Ishikawa (cell line): ENCODE measurements at regions not wholly inside any gene's neighbourhood (a gene's known extent, or its start where the extent isn't known, plus 50 kb on each side); places are given as distances from the start of the nearest gene placed in this dataset.

Source experiments
- CEBPB ChIP-seq: IDR thresholded peaks from 2 replicates; pipeline ENCODE4 v1.6.1; 2012
- CREB1 ChIP-seq: IDR thresholded peaks from 2 replicates; pipeline ENCODE4 v1.6.1; 2012; ENCODE audit warnings: low read depth
- EGR1 ChIP-seq: IDR thresholded peaks from 2 replicates; pipeline ENCODE4 v1.6.1; 2012
- EP300 ChIP-seq: IDR thresholded peaks from 2 replicates; pipeline ENCODE4 v1.6.1; 2012; ENCODE audit warnings: borderline replicate concordance
- FOXM1 ChIP-seq: IDR thresholded peaks from 2 replicates; pipeline ENCODE4 v1.6.1; 2012; ENCODE audit warnings: low read depth, borderline replicate concordance
- MAX ChIP-seq: IDR thresholded peaks from 2 replicates; pipeline ENCODE4 v1.6.1; 2012
- NFIC ChIP-seq: IDR thresholded peaks from 2 replicates; pipeline ENCODE4 v1.6.1; 2012
- RAD21 ChIP-seq: IDR thresholded peaks from 2 replicates; pipeline ENCODE4 v1.6.1; 2012; ENCODE audit warnings: low read depth
- REST ChIP-seq: IDR thresholded peaks from 2 replicates; pipeline ENCODE4 v1.6.1; 2012; ENCODE audit warnings: low read depth, mild to moderate bottlenecking
- TAF1 ChIP-seq: IDR thresholded peaks from 2 replicates; pipeline ENCODE4 v1.6.1; 2012; ENCODE audit warnings: low read depth, mild to moderate bottlenecking
- TCF12 ChIP-seq: IDR thresholded peaks from 2 replicates; pipeline ENCODE4 v1.6.1; 2012; ENCODE audit warnings: low read depth
- TEAD4 ChIP-seq: IDR thresholded peaks from 2 replicates; pipeline ENCODE4 v1.6.1; 2012
- YY1 ChIP-seq: IDR thresholded peaks from 2 replicates; pipeline ENCODE4 v1.6.1; 2012; ENCODE audit warnings: low read depth
- ZBTB7A ChIP-seq: IDR thresholded peaks from 2 replicates; pipeline ENCODE4 v1.6.1; 2012; ENCODE audit warnings: low read depth
- TF ChIP-seq, protein P1 (sequence below): IDR thresholded peaks from 2 replicates; pipeline ENCODE4 v1.6.1; 2012

GRCh38 chr5:164772122-164772521 lies 1266.7 kb downstream of the MAT2B start:
- TF ChIP-seq YY1 (no peak), FOXM1 (no peak), EP300 (no peak), EGR1 (no peak)
- TF ChIP-seq, protein P1, sequence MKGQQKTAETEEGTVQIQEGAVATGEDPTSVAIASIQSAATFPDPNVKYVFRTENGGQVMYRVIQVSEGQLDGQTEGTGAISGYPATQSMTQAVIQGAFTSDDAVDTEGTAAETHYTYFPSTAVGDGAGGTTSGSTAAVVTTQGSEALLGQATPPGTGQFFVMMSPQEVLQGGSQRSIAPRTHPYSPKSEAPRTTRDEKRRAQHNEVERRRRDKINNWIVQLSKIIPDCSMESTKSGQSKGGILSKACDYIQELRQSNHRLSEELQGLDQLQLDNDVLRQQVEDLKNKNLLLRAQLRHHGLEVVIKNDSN = no peak

DNA sequence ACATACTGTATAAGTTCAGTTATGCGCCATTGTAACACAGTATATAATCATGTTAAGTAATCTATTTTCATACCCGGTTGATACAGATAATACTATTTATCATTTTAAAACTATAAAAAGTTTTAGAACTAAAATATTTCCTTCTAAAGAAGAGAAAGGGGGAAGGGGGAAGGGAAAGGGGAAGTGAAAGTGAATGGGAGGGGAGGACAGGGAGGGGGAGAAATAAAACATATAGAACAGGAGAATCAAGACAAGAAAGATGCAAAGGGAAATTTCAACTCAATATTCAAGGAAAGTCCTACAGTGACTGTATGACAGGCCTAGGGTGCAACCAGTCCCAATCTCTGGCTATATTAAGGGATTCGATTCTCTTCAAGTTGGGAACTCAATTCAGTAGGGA lies 1278.8 kb downstream of the MAT2B start:
- TF ChIP-seq YY1 = no peak
- no peak for TF ChIP-seq FOXM1
- no peak for TF ChIP-seq ZBTB7A
- TF ChIP-seq REST = no peak
- TF ChIP-seq CEBPB = no peak
- TF ChIP-seq TEAD4 = no peak

DNA sequence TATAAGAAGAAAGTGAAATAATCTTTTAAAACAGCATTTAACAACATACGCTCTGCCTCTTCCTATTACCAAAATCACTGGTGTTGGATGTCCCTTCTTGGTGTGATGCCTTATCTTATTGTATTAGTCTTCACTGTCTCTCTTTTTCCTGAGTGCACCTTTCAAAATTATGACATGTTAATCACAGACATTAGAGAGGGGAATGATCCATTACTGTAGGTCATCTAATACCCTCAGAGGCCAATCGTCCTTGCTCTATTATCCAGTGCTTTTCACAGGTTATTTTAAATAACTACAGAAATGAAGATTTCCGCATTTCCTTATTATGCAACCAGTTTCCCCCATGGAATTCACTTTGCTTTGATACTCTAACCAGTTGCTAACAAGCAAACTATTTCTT lies 1292.7 kb downstream of the MAT2B start:
- no peak for TF ChIP-seq NFIC
- TF ChIP-seq ZBTB7A = no peak
- TF ChIP-seq TAF1 = no peak
- TF ChIP-seq FOXM1 = no peak
- TF ChIP-seq REST = no peak
- no peak for TF ChIP-seq TCF12
- no peak for TF ChIP-seq CEBPB
- TF ChIP-seq EP300 = no peak
- TF ChIP-seq, protein P1 = no peak
- no peak for TF ChIP-seq YY1
- no peak for TF ChIP-seq TEAD4
- TF ChIP-seq EGR1 = no peak

GRCh38 chr5:164799391-164799790 lies 1294.0 kb downstream of the MAT2B start:
- TF ChIP-seq TAF1 = no peak

GRCh38 chr5:164801910-164802309 lies 1296.5 kb downstream of the MAT2B start:
- TF ChIP-seq, protein P1 = no peak
- no peak for TF ChIP-seq TEAD4
- no peak for TF ChIP-seq EGR1
- TF ChIP-seq TAF1 = no peak
- no peak for TF ChIP-seq NFIC
- no peak for TF ChIP-seq MAX
- TF ChIP-seq CEBPB = no peak
- no peak for TF ChIP-seq REST
- TF ChIP-seq CREB1 = no peak
- TF ChIP-seq ZBTB7A = no peak

DNA sequence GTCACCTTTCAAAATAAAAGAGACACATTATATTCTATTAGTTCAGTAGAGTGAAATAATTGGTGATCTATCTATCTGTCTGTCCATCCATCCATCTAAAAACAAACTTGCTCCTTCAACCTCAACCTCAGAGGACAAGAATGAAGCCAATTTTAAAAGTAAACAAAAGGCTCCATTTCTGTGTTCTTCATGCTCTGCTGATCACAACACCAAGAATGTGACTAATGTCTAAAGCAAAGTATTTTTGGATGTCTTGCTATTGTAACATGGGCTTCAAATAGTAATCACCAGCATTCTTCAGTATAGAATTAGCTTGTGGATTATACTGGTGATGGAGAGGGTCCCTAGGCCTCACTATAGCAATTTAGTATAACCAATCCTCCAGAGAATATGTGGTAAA lies 1304.4 kb downstream of the MAT2B start:
- TF ChIP-seq TAF1 = no peak
- TF ChIP-seq, protein P1 = no peak
- TF ChIP-seq EGR1 = no peak
- TF ChIP-seq YY1 = no peak
- no peak for TF ChIP-seq TCF12
- TF ChIP-seq REST = no peak
- no peak for TF ChIP-seq RAD21
- TF ChIP-seq NFIC = no peak
- no peak for TF ChIP-seq CEBPB
- TF ChIP-seq CREB1 = no peak
- no peak for TF ChIP-seq MAX
- no peak for TF ChIP-seq TEAD4
- no peak for TF ChIP-seq FOXM1
- no peak for TF ChIP-seq ZBTB7A
- no peak for TF ChIP-seq EP300
